Urothelium cell line (cell line): ENCODE measurements at regions not wholly inside any gene's neighbourhood (a gene's known extent, or its start where the extent isn't known, plus 50 kb on each side); places are given as distances from the start of the nearest gene placed in this dataset.

ENCODE experiments used
- DNase-seq: peaks from one replicate; pipeline ENCODE4 v3.0.0; 2011; ENCODE audit warnings: low spot score, mixed read lengths
- FAIRE-seq: peaks from 2 replicates; lab custom pipeline; 2011; peaks lifted over from hg19 to GRCh38; lab: Jason Lieb, UNC

DNA sequence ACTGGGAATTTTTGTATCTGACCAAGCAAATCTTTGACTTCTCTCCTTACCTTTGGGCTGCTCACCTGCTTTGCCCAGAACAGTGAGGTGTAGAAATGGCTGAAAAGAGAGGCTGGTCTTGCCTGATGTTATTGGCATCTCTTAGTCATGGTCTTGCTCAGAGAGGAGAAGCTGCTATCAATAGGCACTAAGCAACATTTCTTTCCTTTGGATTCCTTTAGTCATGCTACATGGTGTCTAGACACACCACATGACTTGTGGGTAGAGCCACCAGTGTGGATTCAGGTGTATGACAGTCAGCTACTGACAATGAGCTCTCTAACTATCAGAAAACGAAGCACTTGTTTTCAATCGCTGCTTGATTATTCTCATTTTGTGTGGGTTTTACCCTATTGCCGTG lies 341.3 kb upstream of the DCC start:
- DNase-seq (no peak), FAIRE-seq (no peak)

DNA sequence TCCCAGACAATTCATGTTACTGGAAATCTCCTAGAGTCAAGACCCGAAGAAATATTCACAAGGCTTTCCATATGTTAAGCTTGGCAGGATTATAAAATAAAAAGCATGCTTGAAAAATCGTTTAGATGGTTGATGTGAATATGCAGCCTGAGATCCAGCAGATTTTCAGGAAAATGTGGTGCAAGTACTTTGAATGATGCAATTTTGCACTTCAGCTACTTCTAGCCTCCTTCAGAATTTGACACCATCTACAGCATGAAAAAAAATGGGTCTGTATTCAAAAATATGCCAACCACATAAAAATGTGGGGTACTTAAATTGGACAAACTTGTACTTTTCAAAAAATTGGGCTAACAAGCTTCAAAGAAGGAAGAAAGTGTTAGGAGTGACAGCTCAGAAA lies 340.6 kb upstream of the DCC start:
- DNase-seq, result no peak
- FAIRE-seq, result no peak

DNA sequence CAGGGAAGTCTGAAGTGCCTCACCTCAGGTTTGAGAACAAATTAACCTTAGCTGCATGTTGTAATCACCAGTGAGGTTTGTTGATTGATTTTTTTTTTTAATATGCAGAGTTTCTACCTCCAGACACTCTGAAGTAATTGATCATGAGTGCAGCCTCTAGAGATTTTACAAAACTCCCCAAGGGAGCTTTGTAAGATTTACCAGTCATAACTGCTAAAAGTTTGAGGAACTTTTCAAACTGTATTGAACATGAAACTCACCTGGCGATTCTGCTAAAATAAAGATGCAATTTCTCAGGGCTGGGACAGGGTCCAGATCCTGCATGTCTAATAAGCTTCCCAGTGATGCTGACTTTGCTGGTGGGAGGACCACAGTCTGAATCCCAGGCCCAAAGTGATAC lies 339.6 kb upstream of the DCC start:
- FAIRE-seq (no peak), DNase-seq (no peak)

DNA sequence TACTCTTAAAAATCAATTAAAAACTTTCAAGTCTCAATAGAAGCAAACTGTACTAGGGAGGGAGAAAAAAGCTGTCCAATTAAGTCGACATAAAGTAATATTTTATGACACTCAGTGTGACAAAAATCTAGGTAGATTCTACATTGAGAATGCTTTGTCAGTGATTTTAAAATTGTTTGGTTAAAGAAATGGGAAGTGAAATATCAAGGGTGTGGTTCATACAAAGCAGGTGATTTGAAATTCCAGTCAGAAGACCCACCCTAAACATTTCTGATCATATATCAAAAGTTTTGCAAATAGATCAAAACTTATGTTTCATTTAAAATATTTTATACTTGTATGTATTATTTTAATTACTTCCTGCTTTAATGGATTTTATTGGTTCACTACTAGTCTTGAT lies 338.9 kb upstream of the DCC start:
- no peak for FAIRE-seq

DNA sequence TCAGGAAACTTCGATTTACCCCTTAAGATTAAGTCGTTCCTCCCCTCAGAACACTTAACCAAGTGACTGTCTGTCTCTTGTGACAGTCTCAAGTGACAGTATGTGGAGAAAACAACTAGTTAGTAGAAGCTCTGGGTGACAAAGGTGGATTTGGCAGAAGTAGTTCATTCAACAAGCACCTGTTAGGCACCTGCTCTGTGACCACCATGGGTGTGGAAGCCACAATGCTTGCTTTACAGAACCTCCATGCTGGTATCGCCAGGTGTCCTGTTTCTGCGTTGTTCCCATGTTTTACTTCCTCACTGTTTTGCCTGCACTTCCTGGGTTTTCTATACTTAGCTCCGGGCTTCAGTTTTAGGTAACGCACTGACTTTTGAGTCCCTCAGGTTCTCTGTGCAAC lies 337.4 kb upstream of the DCC start:
- DNase-seq (no peak), FAIRE-seq (no peak)

More for the DNA sequence above, 338.9 kb upstream of the DCC start:
- no peak for DNase-seq

DNA sequence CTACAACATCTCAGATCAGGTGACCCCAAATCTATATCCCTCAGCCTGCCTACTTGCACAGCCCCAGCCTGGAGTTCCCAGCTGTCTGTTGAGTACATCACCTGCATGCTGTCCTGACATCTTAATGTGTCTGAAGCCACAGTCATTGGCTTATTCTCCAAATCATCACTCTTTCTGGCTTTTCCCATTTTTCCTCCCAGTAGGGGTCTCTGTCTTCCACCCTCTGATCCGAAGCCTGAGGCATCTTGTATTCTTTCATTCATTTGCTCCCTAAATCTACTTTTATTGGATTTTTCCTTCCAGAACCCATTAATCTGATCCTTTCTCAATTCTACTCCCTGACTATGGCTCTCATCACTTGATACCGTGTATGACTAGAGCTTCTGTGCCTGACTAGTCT lies 332.9 kb upstream of the DCC start:
- FAIRE-seq, result no peak
- DNase-seq, result no peak

DNA sequence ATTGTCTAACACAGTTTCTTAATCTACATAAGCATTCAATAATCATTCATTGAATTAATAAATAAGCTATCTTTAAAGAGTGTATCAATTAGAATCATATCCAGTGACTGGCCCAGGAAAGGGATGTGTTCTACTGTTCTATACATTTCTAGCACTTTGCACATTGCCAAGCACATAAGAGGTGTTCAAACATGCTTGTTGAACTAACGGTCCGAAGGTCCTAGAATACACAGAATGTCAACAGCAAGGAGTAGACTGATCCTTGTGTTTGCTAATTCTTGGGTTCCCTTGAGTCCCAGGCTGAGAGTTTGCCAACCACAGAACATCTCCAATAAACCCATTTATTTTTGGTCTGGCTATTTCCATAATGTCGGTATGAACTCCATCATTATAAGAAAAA lies 331.7 kb upstream of the DCC start:
- FAIRE-seq (no peak), DNase-seq (no peak)

DNA sequence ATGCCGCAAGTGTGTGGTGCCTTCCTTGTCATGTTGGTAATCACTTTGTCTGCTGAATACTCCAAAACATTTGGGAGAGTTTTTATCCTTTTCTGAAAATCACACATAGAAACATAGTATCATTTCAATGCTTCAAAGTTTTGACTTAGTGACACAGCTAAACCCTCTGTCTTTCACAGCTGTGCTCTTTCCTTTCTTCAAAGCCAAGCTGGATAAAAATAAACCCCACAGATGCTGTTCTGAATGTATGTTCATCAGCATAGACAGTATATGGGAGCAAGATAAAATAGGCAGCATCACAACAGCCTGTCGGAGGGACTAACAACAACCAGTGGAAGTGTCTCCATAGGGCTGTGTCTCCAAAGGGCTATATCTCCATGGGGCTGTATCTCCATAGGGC lies 331.3 kb upstream of the DCC start:
- no peak for FAIRE-seq
- no peak for DNase-seq

DNA sequence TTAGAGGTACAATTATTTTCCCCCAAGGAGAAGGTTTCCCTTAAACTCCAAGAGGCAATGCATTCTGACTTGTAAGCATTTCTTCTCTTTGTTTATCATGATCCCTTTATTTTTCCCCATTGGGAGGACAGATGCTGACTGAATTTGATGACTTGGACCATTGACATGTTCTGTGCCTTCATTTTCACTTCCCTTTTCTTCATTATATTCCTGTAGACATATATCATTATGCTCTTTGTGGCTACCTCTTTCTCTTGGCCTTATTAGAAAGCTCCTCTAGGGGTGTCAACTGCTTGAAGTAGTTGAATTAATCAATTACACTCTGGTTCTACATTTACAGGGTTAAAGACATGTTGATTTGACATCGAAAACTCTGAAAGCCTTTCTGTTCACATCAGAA lies 330.0 kb upstream of the DCC start:
- no peak for DNase-seq

DNA sequence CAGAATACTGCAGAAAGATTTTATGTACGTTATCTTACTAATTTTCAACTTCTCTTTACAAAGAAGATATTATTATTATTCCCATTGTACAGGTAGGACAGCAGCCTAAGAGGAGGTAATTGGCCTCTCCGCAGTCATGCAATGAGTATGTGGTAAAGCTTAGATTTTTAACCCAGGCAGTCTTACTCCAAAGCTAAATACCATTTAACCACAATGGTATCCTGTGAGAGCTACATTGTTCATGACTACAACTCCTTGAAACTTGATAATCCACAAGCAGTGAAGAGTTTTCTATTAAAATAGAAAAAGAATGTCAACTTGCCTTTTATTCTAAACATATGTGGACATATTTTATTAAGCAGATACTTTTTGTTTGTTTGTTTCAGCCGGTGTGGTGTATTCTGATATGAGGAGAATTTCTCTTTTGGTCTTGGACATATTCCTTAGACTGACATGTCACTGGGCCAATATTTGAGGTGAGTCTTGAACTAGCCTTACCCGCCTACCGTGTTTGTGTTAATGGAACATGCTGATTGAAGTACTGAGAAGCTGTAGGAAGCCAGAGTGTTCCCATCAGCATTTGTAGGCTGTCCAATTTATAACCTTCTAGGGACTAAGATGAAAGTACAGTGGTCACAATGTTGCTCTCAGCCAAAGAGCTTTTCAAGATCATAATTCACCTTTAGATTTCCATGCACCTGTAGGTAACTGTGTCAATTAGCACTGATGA lies 293.9 kb upstream of the DCC start:
- no peak for FAIRE-seq
- no peak for DNase-seq

More for the DNA sequence above, 330.0 kb upstream of the DCC start:
- no peak for FAIRE-seq

DNA sequence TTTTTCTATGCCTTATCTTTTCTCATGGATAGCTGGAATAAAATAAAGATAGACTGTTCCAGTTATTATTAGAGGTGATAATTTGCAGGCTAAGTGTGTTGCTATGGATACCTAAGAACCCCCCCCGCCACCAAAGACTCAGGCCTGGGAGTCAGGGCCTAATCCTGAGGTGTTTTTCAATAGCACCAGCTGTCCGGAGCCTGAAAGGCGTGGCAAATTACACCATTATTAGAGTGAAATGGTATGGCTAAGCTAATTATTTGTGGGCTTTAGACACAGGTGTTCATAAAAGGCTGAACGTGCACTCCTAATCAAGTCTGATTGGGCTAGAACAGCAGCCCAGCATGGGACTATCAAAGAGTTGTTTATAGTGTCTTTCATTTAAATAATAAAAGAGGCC lies 293.2 kb upstream of the DCC start:
- FAIRE-seq, result no peak
- no peak for DNase-seq

DNA sequence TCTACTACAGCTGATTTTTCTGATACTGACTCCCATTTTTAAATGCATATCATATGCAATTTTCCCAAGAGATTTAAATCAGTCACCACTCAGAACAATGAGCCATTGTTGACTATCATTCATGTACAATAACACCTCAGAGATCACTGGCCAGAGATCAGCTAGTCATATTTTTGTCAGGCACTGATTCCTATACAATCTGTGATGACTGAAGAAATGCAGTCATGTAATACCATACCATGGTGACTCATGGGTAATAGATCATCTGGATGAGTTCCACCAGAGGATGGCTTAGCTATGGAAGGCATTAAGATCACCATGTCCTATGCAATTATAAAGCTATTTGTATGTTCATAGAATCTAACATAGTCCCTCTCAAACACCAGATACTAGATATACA lies 285.7 kb upstream of the DCC start:
- FAIRE-seq (no peak), DNase-seq (no peak)

DNA sequence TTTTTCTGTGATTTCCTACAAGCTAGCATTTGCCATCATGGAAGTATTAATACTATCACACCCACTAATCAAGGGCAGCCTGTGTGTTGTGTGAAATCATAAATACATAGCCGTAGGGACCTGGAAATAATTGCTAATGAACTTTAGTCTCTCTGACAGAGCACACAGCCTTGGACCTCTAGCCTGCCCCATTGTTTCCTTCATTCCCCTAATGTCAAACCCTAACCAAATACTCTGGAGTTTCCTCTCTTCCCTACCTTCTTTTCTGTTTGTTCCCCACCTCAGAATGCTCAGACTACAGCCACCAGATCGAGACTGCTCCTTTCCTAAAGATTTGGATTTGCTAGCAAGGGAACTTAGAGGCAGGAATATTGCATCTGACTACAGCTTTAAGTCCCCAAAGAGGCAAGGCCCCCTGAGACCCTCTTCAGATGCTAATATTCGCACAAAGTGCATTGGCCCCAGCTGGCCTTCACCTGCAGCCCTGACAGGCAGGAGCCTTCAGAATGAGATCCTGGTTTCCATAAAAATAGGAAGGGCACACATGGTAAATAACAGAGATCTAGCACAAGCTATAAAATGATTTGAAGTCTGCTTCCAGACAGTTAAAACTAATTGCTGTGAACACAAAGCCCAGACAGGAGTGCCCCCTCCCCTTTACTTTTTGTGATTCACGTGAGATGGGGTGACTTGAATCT lies 279.2 kb upstream of the DCC start:
- no peak for FAIRE-seq
- DNase-seq, result no peak

DNA sequence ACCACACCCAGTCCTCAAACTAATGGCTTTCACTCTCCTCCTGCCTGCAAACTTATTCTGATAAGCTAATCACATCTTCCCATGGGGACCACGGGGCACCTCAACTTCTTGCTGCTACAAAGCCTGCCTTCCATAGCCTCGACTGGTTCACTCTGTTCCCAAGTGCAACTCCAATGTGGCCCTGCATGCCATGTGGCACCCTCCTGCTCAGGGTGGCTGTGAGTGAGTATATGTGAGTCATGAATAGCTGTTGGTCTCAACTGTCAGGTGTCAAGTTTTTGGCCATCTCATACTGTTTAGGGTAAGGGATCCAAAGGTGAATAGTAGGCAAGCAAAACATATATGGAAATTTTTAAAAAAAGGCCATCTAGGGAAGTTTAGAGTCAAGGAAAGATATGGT lies 276.1 kb upstream of the DCC start:
- DNase-seq, result no peak
- FAIRE-seq, result no peak

DNA sequence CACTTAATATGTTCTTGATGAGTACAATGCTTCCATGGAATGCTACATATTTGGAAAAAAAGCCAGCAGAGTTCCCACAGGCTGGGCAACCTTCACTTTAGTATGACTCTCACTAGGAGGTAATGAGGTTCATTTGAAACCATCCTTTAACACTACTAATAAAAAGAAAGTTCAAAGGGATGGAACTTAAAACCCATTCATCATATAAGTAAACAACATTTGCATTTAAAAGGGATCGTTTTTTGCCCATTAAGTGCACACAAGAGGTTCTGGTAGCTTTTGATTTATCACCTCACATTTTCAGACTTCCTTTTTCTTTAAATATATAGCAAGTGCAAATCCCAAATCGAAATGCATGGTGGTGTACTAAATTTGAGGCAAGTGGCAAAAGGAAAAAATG lies 270.8 kb upstream of the DCC start:
- FAIRE-seq, result no peak
- DNase-seq, result no peak

DNA sequence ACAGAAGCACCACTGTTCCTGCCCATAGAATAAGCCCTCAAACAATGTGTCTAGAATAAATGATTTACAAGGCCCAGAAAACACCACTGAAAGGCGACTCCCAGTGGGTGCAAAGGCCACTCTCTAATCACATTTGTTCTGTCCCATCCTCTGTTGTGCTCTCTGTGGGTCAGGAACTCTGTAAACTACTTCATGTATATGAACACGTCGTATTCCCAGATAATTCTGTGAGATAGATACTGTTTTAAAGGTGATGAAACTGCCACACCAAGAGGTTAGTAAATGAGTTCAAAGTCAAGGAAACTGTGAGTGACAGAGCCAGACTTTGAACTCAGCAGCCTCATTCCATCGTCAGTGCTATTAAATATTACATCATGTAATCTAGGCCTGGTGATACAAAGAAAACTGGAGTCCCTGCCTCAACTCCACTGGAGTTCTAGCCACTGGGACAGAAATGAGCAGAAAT lies 269.7 kb upstream of the DCC start:
- FAIRE-seq (no peak), DNase-seq (no peak)

DNA sequence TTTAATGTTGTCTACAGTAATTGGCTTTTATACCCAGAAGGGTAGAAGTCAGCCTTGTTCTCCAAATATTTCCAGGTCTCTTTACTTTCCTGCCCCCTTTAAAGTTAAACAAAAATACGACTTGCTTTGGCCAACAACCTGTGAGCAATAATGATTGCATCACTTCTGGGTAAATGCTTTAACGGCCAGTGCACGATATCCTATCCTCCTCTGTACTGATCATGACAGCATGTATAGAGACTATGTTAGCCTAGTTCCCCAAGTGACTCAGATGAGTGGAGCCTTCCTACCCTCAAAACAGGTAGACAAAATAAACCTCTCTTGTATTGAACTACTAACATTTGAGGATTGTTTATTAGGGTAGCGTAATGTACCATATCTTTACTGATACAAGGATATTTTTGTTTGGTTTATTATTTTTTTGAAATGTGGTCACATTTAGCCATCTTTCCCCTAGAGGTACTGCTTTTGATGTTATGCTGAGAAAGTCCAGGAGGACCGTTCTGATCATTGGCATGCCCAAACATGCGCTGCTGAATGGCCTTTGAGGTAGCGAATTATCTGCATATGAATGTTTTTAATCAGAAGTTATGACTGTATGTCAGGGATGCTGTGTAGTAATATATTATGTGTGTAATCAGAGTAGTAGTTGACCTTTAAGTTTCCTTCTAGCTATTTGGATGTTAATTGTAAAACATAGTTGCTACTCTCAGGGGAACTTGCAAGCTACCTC lies 262.6 kb upstream of the DCC start:
- no peak for FAIRE-seq
- DNase-seq, result no peak

DNA sequence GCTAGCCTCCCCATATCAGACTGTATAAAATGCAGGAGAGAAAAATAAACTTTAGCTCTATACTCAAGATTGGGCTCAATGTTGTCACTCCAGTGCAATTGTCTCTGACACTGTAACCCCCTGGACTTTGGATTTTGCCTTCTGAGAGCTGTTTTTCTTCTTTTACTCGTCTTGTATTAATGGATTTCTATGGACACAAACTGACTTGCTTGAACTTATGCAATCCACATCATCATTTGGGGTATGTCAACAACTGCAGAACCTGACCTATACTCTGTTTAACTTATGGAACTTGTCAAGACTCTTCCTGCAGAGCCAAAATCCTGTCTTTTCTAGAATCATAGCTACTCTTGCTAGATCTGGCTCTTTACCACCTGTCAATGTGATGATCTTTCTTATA lies 257.8 kb upstream of the DCC start:
- FAIRE-seq (no peak), DNase-seq (no peak)

DNA sequence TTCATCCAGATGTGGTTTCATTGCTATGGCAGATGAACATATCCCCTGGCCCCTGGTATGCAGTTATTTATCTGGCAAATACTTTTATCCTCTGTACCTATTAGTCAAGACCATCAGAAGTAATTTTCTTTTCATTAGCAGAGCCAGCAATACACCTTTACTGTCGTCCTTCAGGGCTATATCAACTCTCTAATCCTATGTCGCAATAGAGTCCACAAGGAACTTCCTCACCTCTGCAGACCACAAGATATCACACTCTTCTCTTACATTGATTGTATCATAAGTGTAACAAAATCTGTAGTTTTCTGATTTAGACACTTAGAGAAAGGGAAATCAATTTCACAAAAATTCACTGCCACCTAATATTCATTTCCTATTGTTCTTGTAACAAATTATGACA lies 252.9 kb upstream of the DCC start:
- FAIRE-seq (no peak), DNase-seq (no peak)

DNA sequence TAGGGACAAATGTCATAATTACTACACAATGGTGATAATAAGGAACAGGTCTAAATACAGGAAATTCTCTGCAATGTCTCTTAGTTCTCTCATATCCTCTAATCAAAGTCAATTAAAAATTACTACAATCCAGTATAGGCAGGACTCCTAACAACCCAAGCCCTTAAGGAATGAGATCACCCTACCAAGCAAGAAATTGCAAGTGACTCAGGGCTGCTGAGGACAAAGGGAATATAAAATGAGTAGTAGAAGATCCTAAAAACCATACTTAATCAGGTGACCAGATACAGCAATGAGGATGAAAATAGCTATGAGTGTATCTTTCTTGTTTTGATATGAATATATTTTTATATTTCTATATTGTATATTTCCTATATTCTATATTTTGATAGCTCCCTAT lies 250.0 kb upstream of the DCC start:
- no peak for FAIRE-seq
- DNase-seq, result no peak

DNA sequence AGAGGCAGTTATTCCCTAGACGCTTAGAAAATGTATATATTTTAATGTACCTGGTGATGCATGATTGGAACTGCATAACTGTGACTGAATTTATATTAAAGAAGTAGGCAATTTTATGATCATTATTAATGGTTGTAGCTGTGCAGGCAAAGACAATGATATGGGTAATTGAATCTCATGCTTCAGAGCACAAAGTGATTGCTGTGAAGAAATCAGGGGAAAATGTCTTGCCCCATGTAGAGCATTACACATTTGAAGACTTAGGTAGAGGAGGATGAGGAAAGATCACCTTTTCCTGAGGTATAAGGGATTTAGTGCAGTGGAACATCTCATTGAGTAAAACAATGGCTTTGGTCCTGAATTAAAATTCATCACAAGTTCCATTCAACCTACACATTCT lies 246.8 kb upstream of the DCC start:
- DNase-seq (no peak), FAIRE-seq (no peak)

DNA sequence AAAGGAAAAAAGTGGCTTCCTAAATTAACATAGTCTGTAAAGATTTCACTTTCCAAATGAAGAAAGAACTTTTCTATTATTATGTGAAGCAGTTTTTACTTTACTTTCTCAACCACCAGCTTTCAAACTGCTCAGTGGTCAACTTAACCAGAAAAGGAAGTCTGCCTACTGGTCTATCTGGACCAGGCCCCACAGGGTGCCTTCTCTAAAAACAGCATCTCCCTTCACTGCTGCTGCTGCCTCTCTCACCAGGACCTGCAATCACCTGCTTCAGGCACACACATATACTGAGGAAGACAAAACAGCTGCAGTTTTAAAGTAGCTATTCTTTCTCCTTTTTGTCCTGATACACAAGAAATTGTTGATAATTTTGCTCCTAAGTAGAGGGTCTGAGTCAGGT lies 221.3 kb upstream of the DCC start:
- DNase-seq (no peak), FAIRE-seq (no peak)
